Neuronal stem cell (in vitro differentiated cells): ENCODE measurements at regions not wholly inside any gene's neighbourhood (a gene's known extent, or its start where the extent isn't known, plus 50 kb on each side); places are given as distances from the start of the nearest gene placed in this dataset.

Source experiments
- DNase-seq: peaks from one replicate; pipeline ENCODE4 v3.0.0-alpha.2; 2013; ENCODE audit warnings: low spot score
- H2AFZ ChIP-seq: one replicate; pipeline ENCODE4 v1.6.1; 2013; ENCODE audit warnings: mild to moderate bottlenecking, low read length, inconsistent platforms
- H2AK5ac ChIP-seq: 2 replicates; pipeline ENCODE4 v1.6.1; 2013; ENCODE audit warnings: low read depth, mild to moderate bottlenecking, inconsistent platforms, low read length, moderate library complexity, mixed read lengths
- H2BK120ac ChIP-seq: 2 replicates; pipeline ENCODE4 v1.6.1; 2013; ENCODE audit warnings: low read depth, mild to moderate bottlenecking, inconsistent platforms, low read length, moderate library complexity, mixed read lengths
- H2BK12ac ChIP-seq: one replicate; pipeline ENCODE4 v1.6.1; 2013; ENCODE audit warnings: low read length, inconsistent platforms
- H2BK15ac ChIP-seq: 2 replicates; pipeline ENCODE4 v1.6.1; 2013; ENCODE audit warnings: mild to moderate bottlenecking, low read length, inconsistent platforms, mixed read lengths
- H2BK5ac ChIP-seq: one replicate; pipeline ENCODE4 v1.6.1; 2013; ENCODE audit warnings: inconsistent platforms, mild to moderate bottlenecking, low read length, moderate library complexity
- H3K14ac ChIP-seq: one replicate; pipeline ENCODE4 v1.6.1; 2013; ENCODE audit warnings: low read length, inconsistent platforms
- H3K18ac ChIP-seq: 2 replicates; pipeline ENCODE4 v1.6.1; 2013; ENCODE audit warnings: low read length, inconsistent platforms
- H3K23ac ChIP-seq: 2 replicates; pipeline ENCODE4 v1.6.1; 2013; ENCODE audit warnings: low read depth, mild to moderate bottlenecking, mixed read lengths, low read length, inconsistent platforms; ENCODE audit not compliant: poor library complexity
- H3K27ac ChIP-seq: replicated peaks from 3 replicates; pipeline ENCODE4 v1.5.1; 2013; ENCODE audit warnings: low read length, inconsistent platforms
- H3K27me3 ChIP-seq, 3 experiments: 2 replicates each; pipeline ENCODE4 v1.6.1; 2013; ENCODE audit warnings: low read length in 3 of 3, mild to moderate bottlenecking in 2 of 3, inconsistent platforms in 1 of 3, low read depth in 1 of 3, mixed read lengths in 1 of 3, moderate library complexity in 1 of 3; ENCODE audit not compliant: control insufficient read depth in 3 of 3, insufficient read depth in 3 of 3
- H3K36me3 ChIP-seq, 2 donors: replicated peaks in 1 of 2; 2 replicates each; pipeline ENCODE4 v1.6.1; 2013; ENCODE audit warnings: low read length in 2 of 2; ENCODE audit not compliant: control insufficient read depth in 2 of 2, insufficient read depth in 2 of 2
- H3K4ac ChIP-seq: 2 replicates; pipeline ENCODE4 v1.6.1; 2013; ENCODE audit warnings: inconsistent platforms, mild to moderate bottlenecking, low read length, moderate library complexity
- H3K4me1 ChIP-seq, 2 donors: 1 replicate in 1 of 2; 2 replicates in 1 of 2; pipeline ENCODE4 v1.6.1; 2013; ENCODE audit warnings: low read length in 2 of 2, low read depth in 1 of 2; ENCODE audit not compliant: control insufficient read depth in 2 of 2, insufficient read depth in 1 of 2
- H3K4me2 ChIP-seq: one replicate; pipeline ENCODE4 v1.6.1; 2013; ENCODE audit warnings: mild to moderate bottlenecking, low read length, inconsistent platforms; ENCODE audit not compliant: insufficient read depth, poor library complexity, severe bottlenecking
- H3K4me3 ChIP-seq, 2 donors: 2 replicates each; pipeline ENCODE4 v1.5.1; 2013; ENCODE audit warnings: low read length in 2 of 2, mild to moderate bottlenecking in 2 of 2, inconsistent platforms in 1 of 2, moderate library complexity in 1 of 2
- H3K79me1 ChIP-seq: one replicate; pipeline ENCODE4 v1.6.1; 2013; ENCODE audit warnings: low read depth, mild to moderate bottlenecking, inconsistent platforms, low read length, moderate library complexity
- H3K9ac ChIP-seq: one replicate; pipeline ENCODE4 v1.6.1; 2013; ENCODE audit warnings: mild to moderate bottlenecking, low read depth, low read length, inconsistent platforms; ENCODE audit not compliant: poor library complexity
- H3K9me3 ChIP-seq, 2 donors: replicated peaks in 1 of 2; 2 replicates each; pipeline versions ENCODE3 to v1.6.1; 2013; ENCODE audit warnings: low read length in 2 of 2, mild to moderate bottlenecking in 2 of 2, inconsistent platforms in 1 of 2, low read depth in 1 of 2, mixed read lengths in 1 of 2, moderate library complexity in 1 of 2; ENCODE audit not compliant: control insufficient read depth in 2 of 2, insufficient read depth in 1 of 2
- H4K8ac ChIP-seq: one replicate; pipeline ENCODE4 v1.6.1; 2013; ENCODE audit warnings: low read depth, mild to moderate bottlenecking, inconsistent platforms, low read length, moderate library complexity
- H4K91ac ChIP-seq: one replicate; pipeline ENCODE4 v1.6.1; 2013; ENCODE audit warnings: low read length, low read depth, mild to moderate bottlenecking, inconsistent platforms; ENCODE audit not compliant: poor library complexity
- WGBS, 2 donors: extraction: QIAGEN DNeasy Blood & Tissue Kit; methylation state at CpG; one replicate each; pipeline ENCODE4 v1.1.7; 2013; ENCODE audit warnings: missing lambda C conversion rate in 2 of 2, mixed read lengths in 1 of 2; ENCODE audit not compliant: insufficient read length in 2 of 2, insufficient replicate concordance in 1 of 2; ENCODE audit errors: extremely low coverage in 2 of 2; 5-methylcytosine and 5-hydroxymethylcytosine counted together

DNA sequence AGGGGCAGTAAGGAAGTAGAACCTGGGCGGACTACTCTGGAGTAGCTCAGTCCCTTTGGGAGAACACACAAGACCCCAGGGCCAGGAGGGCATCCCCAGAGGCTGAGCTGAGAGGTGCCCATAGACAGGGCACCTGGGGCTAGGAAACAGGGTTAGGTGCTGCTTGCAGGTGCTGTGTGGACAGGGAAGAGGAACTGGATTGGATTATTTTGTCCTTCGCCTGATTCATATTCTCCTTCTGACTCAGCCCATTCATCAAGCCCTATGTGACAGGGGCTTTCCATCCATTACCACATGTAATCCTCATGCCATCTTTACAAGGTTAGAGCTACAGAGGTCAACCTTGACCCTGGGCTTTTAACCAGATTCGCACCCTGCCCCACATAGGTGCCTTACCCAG, 183.9 kb downstream of the C1orf94 start:
- no peak overlapping the region for H3K23ac ChIP-seq
- H2BK120ac ChIP-seq = no peak overlapping the region
- no peak overlapping the region for H3K4me3 ChIP-seq
- no peak overlapping the region for H2AFZ ChIP-seq
- no peak overlapping the region for H3K18ac ChIP-seq
- DNase-seq = no peak
- no peak overlapping the region for H3K4ac ChIP-seq
- no peak overlapping the region for H4K8ac ChIP-seq
- no peak overlapping the region for H2AK5ac ChIP-seq
- no peak overlapping the region for H2BK15ac ChIP-seq
- H3K14ac ChIP-seq = no peak overlapping the region
- H3K27me3 ChIP-seq = peaks cover 0 to 8% (median 0%) of the 10 kb centered on the region in 3 experiments
- H2BK5ac ChIP-seq = no peak overlapping the region
- H3K36me3 ChIP-seq = no peaks in the 10 kb centered on the region
- H3K9ac ChIP-seq = no peak overlapping the region
- H3K4me1 ChIP-seq = no peaks in the 10 kb centered on the region
- H4K91ac ChIP-seq = no peak overlapping the region
- H3K4me2 ChIP-seq = no peak overlapping the region
- peaks cover 0 to 2% of the 10 kb centered on the region in 2 donors for H3K9me3 ChIP-seq
- WGBS, 2 donors = no CpG with 5 or more reads among the region's 3 CpGs
- no peak overlapping the region for H3K27ac ChIP-seq
- H3K79me1 ChIP-seq = no peaks in the 10 kb centered on the region
- no peak overlapping the region for H2BK12ac ChIP-seq

DNA sequence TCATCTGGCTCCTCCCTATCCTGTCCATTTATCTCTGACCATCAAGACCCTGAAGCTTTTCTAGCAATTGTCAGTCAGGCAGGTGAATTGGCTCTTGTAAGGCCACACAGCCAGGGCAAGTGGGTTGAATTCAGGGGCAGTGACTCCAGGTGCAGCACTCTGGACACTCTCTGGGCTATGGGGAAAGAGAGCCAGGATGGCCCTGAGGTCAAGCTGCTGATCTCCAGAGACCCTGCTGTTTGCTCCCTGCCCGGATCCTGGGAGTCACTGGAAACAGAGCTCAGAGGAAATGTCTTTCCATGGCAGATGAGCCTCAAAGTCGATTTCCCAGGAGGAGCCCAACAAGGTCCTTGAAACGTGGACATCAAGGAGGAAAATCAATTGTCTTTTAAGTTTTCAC, 184.4 kb downstream of the C1orf94 start:
- Histone ChIP-seq H2AFZ (no peak overlapping the region), H3K9ac (no peak overlapping the region), H3K36me3 (no peaks in the 10 kb centered on the region), H2BK120ac (no peak overlapping the region), H3K4ac (no peak overlapping the region), H3K4me3 (no peak overlapping the region), H3K4me2 (no peak overlapping the region), H4K8ac (no peak overlapping the region), H2AK5ac (no peak overlapping the region), H3K27ac (no peak overlapping the region), H2BK5ac (no peak overlapping the region), H2BK12ac (no peak overlapping the region), H3K23ac (no peak overlapping the region), H3K9me3 (peaks cover 0 to 2% of the 10 kb centered on the region in 2 donors), H3K18ac (no peak overlapping the region), H3K79me1 (no peaks in the 10 kb centered on the region), H3K4me1 (no peaks in the 10 kb centered on the region), H3K27me3 (peaks cover 0 to 8% (median 0%) of the 10 kb centered on the region in 3 experiments), H2BK15ac (no peak overlapping the region), H3K14ac (no peak overlapping the region), H4K91ac (no peak overlapping the region)
- no CpG with 5 or more reads among the region's 3 CpGs for WGBS, 2 donors
- no peak for DNase-seq

DNA sequence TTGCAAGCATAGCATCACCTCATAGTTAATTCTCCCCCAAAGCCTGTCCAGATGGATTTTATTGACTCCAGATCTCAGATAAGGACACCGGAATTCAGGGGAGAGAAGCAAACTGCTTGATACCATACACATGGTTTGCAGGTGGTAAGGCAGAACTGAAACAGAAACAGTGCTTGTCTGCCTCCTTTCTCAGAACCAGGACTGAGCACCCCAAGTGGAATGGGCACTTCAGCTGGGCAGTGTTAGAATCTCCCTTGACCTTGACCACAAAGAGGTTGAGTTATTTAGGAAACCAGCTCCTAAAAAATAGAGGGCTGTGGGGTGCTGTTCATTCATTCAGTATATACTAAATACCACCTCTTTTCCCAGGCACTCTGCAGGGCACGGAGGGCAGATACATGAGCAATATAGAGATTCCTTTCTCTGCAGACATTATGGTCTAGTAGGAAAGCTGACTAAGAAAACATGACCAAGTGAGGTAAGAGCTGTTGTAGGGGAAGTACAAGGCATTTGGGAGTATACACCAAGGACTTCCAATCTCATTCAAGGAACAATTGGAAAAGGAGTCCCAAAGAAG, 185.2 kb downstream of the C1orf94 start:
- Histone ChIP-seq H2AK5ac (no peak overlapping the region), H3K4ac (no peak overlapping the region), H3K14ac (no peak overlapping the region), H4K8ac (no peak overlapping the region), H3K9me3 (peaks cover 0 to 2% of the 10 kb centered on the region in 2 donors), H3K4me3 (no peak overlapping the region), H3K23ac (no peak overlapping the region), H3K18ac (no peak overlapping the region), H2BK5ac (no peak overlapping the region), H3K4me2 (no peak overlapping the region), H2BK120ac (no peak overlapping the region), H3K9ac (no peak overlapping the region), H2BK15ac (no peak overlapping the region), H3K4me1 (no peaks in the 10 kb centered on the region), H3K27ac (no peak overlapping the region), H2AFZ (no peak overlapping the region), H2BK12ac (no peak overlapping the region), H3K27me3 (peaks cover 0 to 8% (median 0%) of the 10 kb centered on the region in 3 experiments), H3K79me1 (no peaks in the 10 kb centered on the region), H3K36me3 (no peaks in the 10 kb centered on the region), H4K91ac (no peak overlapping the region)
- no CpG with 5 or more reads among the region's 2 CpGs for WGBS, 2 donors
- DNase-seq = no peak

DNA sequence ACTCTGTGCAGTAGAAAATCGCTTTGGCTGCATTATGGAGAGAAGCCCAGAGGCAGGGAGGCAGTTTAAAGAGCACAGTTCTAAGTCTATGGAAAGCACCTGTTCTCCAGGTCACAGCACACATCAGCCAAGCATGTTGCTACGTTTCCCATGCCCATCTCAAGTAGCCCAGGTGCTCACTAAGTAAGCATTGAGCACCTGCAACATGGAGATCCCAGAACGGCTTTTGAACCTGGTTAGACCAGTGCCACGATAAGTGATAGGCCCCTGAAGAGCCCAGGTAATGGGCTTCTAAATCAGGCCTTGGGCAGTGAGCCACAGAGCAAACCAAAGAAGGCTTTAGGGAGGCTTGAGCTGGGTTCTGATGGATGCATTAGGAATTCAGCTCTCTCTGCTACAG, 186.2 kb downstream of the C1orf94 start:
- H2BK15ac ChIP-seq = no peak overlapping the region
- no peak overlapping the region for H3K4me2 ChIP-seq
- WGBS, 2 donors = no CpG with 5 or more reads among the region's 4 CpGs
- no peak overlapping the region for H3K9ac ChIP-seq
- no peaks in the 10 kb centered on the region for H3K79me1 ChIP-seq
- no peak overlapping the region for H2BK12ac ChIP-seq
- H4K8ac ChIP-seq = no peak overlapping the region
- no peak overlapping the region for H2BK120ac ChIP-seq
- no peak overlapping the region for H3K27ac ChIP-seq
- H3K4ac ChIP-seq = no peak overlapping the region
- H3K4me1 ChIP-seq = no peaks in the 10 kb centered on the region
- H3K18ac ChIP-seq = no peak overlapping the region
- H4K91ac ChIP-seq = no peak overlapping the region
- H3K14ac ChIP-seq = no peak overlapping the region
- H3K36me3 ChIP-seq = no peaks in the 10 kb centered on the region
- no peak overlapping the region for H2AFZ ChIP-seq
- no peak for DNase-seq
- no peak overlapping the region for H2AK5ac ChIP-seq
- no peak overlapping the region for H3K23ac ChIP-seq
- H3K9me3 ChIP-seq = peaks cover 0 to 2% of the 10 kb centered on the region in 2 donors
- no peak overlapping the region for H3K4me3 ChIP-seq
- peaks cover 0 to 8% (median 0%) of the 10 kb centered on the region in 3 experiments for H3K27me3 ChIP-seq
- no peak overlapping the region for H2BK5ac ChIP-seq
